HG03457 (cell line): ENCODE measurements at regions not wholly inside any gene's neighbourhood (a gene's known extent, or its start where the extent isn't known, plus 50 kb on each side); places are given as distances from the start of the nearest gene placed in this dataset.

ENCODE experiments used
- ATAC-seq: cut with Tn5 transposase; IDR thresholded peaks from one replicate; pipeline ENCODE4 v1.9.1; 2021; ENCODE audit warnings: moderate number of reproducible peaks; ENCODE audit not compliant: unreplicated experiment

- no peak for ATAC-seq
Observed at GRCh38 chr6:6376845-6377244, 56.4 kb upstream of the F13A1 start.

- ATAC-seq, result no peak
Observed at GRCh38 chr6:6377621-6378020, 57.2 kb upstream of the F13A1 start.

- no peak for ATAC-seq
Observed at GRCh38 chr6:6379573-6379972, 59.1 kb upstream of the F13A1 start.

DNA sequence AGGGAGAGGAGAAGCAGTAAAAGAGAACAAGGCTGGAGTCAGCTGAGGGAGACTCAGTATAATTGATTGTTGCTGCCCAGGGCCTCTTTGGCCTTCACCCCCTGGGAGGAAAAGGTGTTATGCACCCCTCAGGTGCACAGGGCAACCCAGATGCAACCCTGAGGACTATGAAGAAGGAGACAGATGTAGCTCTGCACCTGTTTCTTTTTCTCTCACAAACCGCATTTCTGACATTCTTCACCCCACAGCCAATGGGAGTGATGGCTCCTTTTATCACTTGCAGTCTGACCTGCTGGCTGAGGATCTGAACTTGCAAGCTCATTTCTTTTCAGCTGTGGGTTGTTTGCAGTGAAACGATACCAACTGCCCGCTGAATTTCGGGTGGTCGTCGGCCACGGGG lies 64.1 kb upstream of the F13A1 start:
- no peak for ATAC-seq

- no peak for ATAC-seq
Observed at GRCh38 chr6:6386010-6386409, 65.5 kb upstream of the F13A1 start.

GRCh38 chr6:6390849-6391602 lies 70.6 kb upstream of the F13A1 start:
- peak; percentile 54 for ATAC-seq

GRCh38 chr6:6392214-6393068 lies 72.0 kb upstream of the F13A1 start:
- ATAC-seq, result peak; percentile 49

DNA sequence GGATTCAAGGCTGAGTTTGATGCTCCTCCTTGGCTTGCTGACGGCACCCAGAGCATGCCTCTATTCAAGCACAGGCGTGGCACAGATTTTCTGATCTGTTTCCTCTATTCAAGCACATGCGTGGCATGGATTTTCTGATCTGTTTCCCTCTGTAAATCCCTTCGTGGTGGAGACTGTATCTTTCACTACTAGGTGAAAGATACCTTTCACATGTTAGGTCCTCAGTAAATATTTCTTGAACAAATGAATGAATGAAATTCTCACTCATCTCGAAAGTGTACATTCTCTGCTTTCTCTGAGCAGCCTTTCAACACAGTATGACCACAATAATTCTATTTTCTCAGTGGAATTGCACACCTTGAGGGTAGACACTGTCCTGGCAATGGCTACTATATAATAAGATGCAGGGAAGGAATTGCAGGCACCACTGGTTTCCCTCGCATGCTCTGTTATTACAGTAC lies 72.6 kb upstream of the F13A1 start:
- no peak for ATAC-seq

GRCh38 chr6:6395581-6396197 lies 75.2 kb upstream of the F13A1 start:
- ATAC-seq, result no peak

DNA sequence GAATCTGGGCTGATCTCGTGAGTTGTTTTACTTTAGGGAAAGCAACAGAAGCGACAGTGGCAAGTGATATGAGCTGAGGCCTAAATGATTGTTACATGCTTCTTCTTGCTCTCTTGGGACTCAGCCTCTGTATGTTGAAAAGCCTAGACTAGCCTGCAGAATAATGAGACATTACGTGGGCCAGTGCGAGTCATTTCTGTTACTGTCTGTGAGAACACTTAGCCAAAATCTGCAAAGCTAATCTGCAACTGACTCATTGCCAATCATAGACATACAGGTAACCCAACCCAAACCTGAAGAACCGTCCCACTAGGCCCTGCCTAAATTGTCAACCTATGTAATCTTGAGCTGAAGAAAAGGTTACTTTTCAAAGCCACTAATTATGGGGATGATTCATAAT lies 77.4 kb upstream of the F13A1 start:
- ATAC-seq, result no peak

DNA sequence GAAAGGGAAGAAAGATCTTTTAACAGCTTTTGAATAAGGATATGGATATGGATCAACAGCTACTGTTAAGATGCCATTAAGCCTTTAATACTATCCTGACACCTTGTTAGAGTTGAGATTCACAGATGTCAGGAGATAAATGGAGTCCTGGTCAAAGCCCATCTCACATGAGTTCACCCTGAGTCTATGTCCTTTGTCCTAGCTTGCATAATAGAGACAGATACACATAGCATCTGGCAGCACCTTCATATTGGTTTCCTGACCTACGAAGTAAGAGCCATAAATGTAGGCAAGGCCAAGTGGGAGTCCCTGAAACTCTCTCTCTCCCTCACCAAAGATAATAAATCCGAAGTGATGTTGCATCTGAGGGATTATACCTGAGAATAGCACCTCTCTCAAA lies 79.1 kb upstream of the F13A1 start:
- ATAC-seq, result no peak

- ATAC-seq, result no peak
Observed at GRCh38 chr6:6401401-6401800, 80.9 kb upstream of the F13A1 start.

GRCh38 chr6:6402006-6402405 lies 81.5 kb upstream of the F13A1 start:
- no peak for ATAC-seq

DNA sequence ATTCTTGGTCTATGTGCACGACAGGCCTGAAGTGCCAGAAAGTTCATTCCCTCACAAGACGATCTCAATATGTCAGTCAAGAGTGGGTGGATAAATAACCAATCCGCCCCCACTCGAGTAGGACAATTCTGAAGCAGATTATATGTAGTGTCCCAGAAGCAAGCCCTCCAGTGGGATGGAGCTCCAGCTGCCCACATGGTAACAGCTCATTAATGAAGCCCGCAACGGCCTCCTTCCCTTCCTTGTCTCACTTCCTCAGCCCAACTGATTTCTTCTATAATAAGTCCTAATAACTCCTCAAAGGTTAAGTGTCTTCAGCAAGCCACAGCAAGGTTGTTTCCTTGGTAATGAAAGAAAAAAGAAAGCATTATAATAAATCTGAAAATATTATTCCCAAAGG lies 82.1 kb upstream of the F13A1 start:
- ATAC-seq, result no peak

- ATAC-seq, result no peak
Observed at GRCh38 chr6:6405031-6405430, 84.6 kb upstream of the F13A1 start.

- no peak for ATAC-seq
Observed at GRCh38 chr6:6405997-6406714, 85.7 kb upstream of the F13A1 start.

DNA sequence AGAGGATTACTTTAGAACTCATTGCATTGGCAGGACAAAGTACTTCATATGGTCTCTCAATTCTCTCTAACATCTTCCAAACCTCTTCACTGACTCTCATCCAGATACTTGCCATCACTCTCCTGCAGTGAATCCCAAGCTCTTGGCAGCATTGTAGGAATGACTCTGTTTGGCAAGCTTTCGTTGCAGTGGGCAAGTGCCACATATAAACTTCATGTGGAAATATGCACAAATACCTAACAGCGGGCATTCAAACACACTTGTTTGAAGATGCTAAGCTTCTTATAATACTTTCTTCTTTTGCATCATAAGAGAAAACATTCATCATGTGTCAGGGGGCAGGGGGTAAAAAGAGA lies 86.2 kb upstream of the F13A1 start:
- ATAC-seq, result no peak

DNA sequence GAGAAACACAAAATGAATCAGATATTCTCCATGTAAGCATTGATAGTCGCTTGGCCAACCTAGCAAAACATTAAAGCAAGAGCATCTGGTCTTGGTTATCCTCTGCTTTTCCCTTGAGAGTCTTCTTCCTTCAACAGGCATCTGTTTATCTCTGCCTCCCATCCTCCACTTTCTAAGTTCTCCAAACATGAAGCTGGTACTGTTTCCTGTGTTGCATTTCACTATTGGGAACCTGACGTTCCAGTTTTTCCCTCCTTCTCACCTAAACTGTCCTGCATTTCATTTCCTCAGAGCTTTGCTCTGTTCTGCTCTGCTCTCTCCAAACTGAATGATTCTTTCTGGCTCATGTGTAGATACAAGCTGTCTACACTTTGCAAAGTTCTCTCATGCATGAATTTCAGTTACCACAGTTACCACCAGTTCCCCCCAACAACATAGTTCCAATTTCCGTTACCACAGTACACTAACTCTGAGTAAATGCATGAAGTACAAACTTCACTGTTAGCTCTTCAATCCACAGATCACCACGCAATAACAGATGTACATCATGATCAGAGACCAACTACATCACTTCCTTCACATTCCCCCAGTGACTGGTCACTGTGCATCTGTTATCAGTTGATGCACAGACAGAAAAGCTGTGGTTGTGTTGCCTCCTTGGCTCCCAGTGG lies 86.7 kb upstream of the F13A1 start:
- ATAC-seq, result peak; percentile 96

DNA sequence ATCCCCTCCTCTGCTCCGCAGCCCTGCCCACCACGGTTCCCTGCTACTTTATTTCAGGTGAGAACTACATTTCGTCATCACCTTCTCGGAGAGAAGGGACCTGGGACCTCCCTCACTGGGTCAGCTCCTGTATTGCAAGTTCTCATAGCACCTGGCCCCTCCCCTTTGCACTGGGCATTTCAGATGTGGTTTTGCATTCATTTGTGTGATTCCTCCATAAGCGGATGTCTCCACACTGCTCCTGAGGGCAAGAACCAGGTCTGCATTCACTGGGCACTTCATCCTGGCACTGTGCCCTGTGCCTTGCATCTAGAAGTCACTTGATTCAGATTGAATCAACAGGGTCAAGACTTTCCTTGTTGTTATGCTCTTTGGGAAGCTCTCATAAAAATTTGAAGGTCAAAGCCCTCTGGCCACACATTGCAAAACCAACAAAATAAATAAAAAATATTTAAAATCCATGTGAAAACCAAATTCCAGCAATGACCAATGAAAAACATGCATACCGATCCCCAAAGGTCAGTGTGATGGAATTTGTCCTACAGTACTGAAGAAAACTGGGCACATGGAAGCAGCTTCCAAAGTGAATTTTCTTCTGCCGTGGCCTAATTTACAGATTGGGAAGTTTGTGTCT lies 89.1 kb upstream of the F13A1 start:
- no peak for ATAC-seq

- ATAC-seq, result no peak
Observed at GRCh38 chr6:6411115-6411514, 90.7 kb upstream of the F13A1 start.
